ENCODE measurements at regions not wholly inside any gene's neighbourhood (a gene's known extent, or its start where the extent isn't known, plus 50 kb on each side); places are given as distances from the start of the nearest gene placed in this dataset.

GRCh38 chr5:37979559-37979958 is 139.7 kb upstream of the GDNF start:
- Histone ChIP-seq H3K36me3 (no peaks in the 10 kb centered on the region), H3K27ac (no peak overlapping the region), H3K27me3 (no peaks in the 10 kb centered on the region), H3K4me3 (no peak overlapping the region), H3K9me3 (no peaks in the 10 kb centered on the region), H3K4me1 (no peaks in the 10 kb centered on the region)
- TF ChIP-seq CTCF (IDR thresholded peaks at IDR 0.05 in 4 of 5, conservative IDR thresholded peaks at IDR 0.05 in 1 of 5) = no peak
- no peak for TF ChIP-seq POLR2A (IDR thresholded peaks at IDR 0.05)
- in situ Hi-C loops (cut with MboI; ENCODE audit: low sequenced_read_pairs in 4 of 4) = no loop called here
- intact Hi-C loops (cut with DNase I; ENCODE audit: low total_unique reads) = no loop called here
- DNase-seq = no peak
- no peak for ATAC-seq

GRCh38 chr5:37975531-37975930 is 135.7 kb upstream of the GDNF start:
- Histone ChIP-seq H3K9me3 (no peaks in the 10 kb centered on the region), H3K4me1 (no peaks in the 10 kb centered on the region), H3K36me3 (no peaks in the 10 kb centered on the region), H3K27me3 (no peaks in the 10 kb centered on the region), H3K27ac (no peak overlapping the region), H3K4me3 (no peak overlapping the region)
- ATAC-seq (no peak), DNase-seq (no peak)
- intact Hi-C loops (cut with DNase I; ENCODE audit: low total_unique reads) (no loop called here), in situ Hi-C loops (cut with MboI; ENCODE audit: low sequenced_read_pairs in 4 of 4) (no loop called here)
- TF ChIP-seq POLR2A (IDR thresholded peaks at IDR 0.05) (no peak), CTCF (IDR thresholded peaks at IDR 0.05 in 4 of 5, conservative IDR thresholded peaks at IDR 0.05 in 1 of 5) (no peak)

GRCh38 chr5:37971483-37972024 is 131.7 kb upstream of the GDNF start:
- Histone ChIP-seq H3K27ac (no peak overlapping the region), H3K9me3 (no peaks in the 10 kb centered on the region), H3K4me3 (no peak overlapping the region), H3K27me3 (no peaks in the 10 kb centered on the region), H3K36me3 (no peaks in the 10 kb centered on the region), H3K4me1 (no peaks in the 10 kb centered on the region)
- no peak for TF ChIP-seq CTCF (IDR thresholded peaks at IDR 0.05 in 4 of 5, conservative IDR thresholded peaks at IDR 0.05 in 1 of 5)
- TF ChIP-seq POLR2A (IDR thresholded peaks at IDR 0.05) = no peak
- in situ Hi-C loops (cut with MboI; ENCODE audit: low sequenced_read_pairs in 4 of 4) (no loop called here), intact Hi-C loops (cut with DNase I; ENCODE audit: low total_unique reads) (no loop called here)
- ATAC-seq (no peak), DNase-seq (no peak)

- no peaks in the 10 kb centered on the region for H3K4me1 ChIP-seq
- no peaks in the 10 kb centered on the region for H3K27me3 ChIP-seq
- in situ Hi-C loops (cut with MboI; ENCODE audit: low sequenced_read_pairs in 4 of 4) = no loop called here
- DNase-seq (no peak), ATAC-seq (no peak)
- H3K27ac ChIP-seq = no peak overlapping the region
- H3K36me3 ChIP-seq = no peaks in the 10 kb centered on the region
- no peak overlapping the region for H3K4me3 ChIP-seq
- no peaks in the 10 kb centered on the region for H3K9me3 ChIP-seq
- TF ChIP-seq POLR2A (IDR thresholded peaks at IDR 0.05) = no peak
- TF ChIP-seq CTCF (IDR thresholded peaks at IDR 0.05 in 4 of 5, conservative IDR thresholded peaks at IDR 0.05 in 1 of 5) = no peak
- intact Hi-C loops (cut with DNase I; ENCODE audit: low total_unique reads) = no loop called here
These were observed 127.0 kb upstream of the GDNF start for GRCh38 chr5:37966871-37967270.

- Histone ChIP-seq H3K27ac (no peak overlapping the region), H3K27me3 (no peaks in the 10 kb centered on the region), H3K9me3 (no peaks in the 10 kb centered on the region), H3K4me1 (no peaks in the 10 kb centered on the region), H3K4me3 (no peak overlapping the region), H3K36me3 (no peaks in the 10 kb centered on the region)
- TF ChIP-seq POLR2A (IDR thresholded peaks at IDR 0.05) = no peak
- no peak for TF ChIP-seq CTCF (IDR thresholded peaks at IDR 0.05 in 4 of 5, conservative IDR thresholded peaks at IDR 0.05 in 1 of 5)
- intact Hi-C loops (cut with DNase I; ENCODE audit: low total_unique reads) = no loop called here
- in situ Hi-C loops (cut with MboI; ENCODE audit: low sequenced_read_pairs in 4 of 4) = no loop called here
- ATAC-seq (no peak), DNase-seq (no peak)
These were observed 126.5 kb upstream of the GDNF start for GRCh38 chr5:37966291-37966690.

Measured in gastrocnemius medialis (tissue), 4 donors.